CD4-positive, alpha-beta T cell treated with Interleukin-12 subunit alpha and Interleukin-12 subunit beta, for 1 hour (primary cell): ENCODE measurements at regions not wholly inside any gene's neighbourhood (a gene's known extent, or its start where the extent isn't known, plus 50 kb on each side); places are given as distances from the start of the nearest gene placed in this dataset.

Source experiments
- DNase-seq: peaks from one replicate; pipeline ENCODE4 v3.0.0-alpha.2; 2020

GRCh38 chr4:113849771-113850170, 88.2 kb upstream of the CAMK2D start:
- no peak for DNase-seq

- no peak for DNase-seq
Measured at GRCh38 chr4:113847710-113848109, 86.2 kb upstream of the CAMK2D start.

GRCh38 chr4:113846433-113846832, 84.9 kb upstream of the CAMK2D start:
- no peak for DNase-seq

- no peak for DNase-seq
Measured at GRCh38 chr4:113845138-113845537, 83.6 kb upstream of the CAMK2D start.

GRCh38 chr4:113844369-113844768, 82.8 kb upstream of the CAMK2D start:
- no peak for DNase-seq

GRCh38 chr4:113840861-113841260, 79.3 kb upstream of the CAMK2D start:
- no peak for DNase-seq

GRCh38 chr4:113838460-113838859, 76.9 kb upstream of the CAMK2D start:
- DNase-seq: no peak

GRCh38 chr4:113837397-113837796, 75.9 kb upstream of the CAMK2D start:
- no peak for DNase-seq

- no peak for DNase-seq
Measured at GRCh38 chr4:113835005-113835404, 73.5 kb upstream of the CAMK2D start.

GRCh38 chr4:113834298-113834697, 72.8 kb upstream of the CAMK2D start:
- DNase-seq: no peak

- DNase-seq: no peak
Measured at GRCh38 chr4:113832803-113833202, 71.3 kb upstream of the CAMK2D start.

- no peak for DNase-seq
Measured at GRCh38 chr4:113831457-113831856, 69.9 kb upstream of the CAMK2D start.

- DNase-seq: no peak
Measured at GRCh38 chr4:113828702-113829101, 67.2 kb upstream of the CAMK2D start.

GRCh38 chr4:113827285-113827684, 65.7 kb upstream of the CAMK2D start:
- DNase-seq: no peak

- no peak for DNase-seq
Measured at GRCh38 chr4:113826421-113826820, 64.9 kb upstream of the CAMK2D start.

GRCh38 chr4:113825272-113825671, 63.7 kb upstream of the CAMK2D start:
- peak; percentile 13 for DNase-seq

GRCh38 chr4:113824396-113824795, 62.9 kb upstream of the CAMK2D start:
- no peak for DNase-seq

GRCh38 chr4:113823291-113823659, 61.7 kb upstream of the CAMK2D start:
- DNase-seq: no peak

GRCh38 chr4:113822555-113823290, 61.2 kb upstream of the CAMK2D start:
- DNase-seq: no peak

GRCh38 chr4:113821856-113822255, 60.3 kb upstream of the CAMK2D start:
- DNase-seq: no peak

GRCh38 chr4:113820108-113820507, 58.6 kb upstream of the CAMK2D start:
- no peak for DNase-seq

- no peak for DNase-seq
Measured at GRCh38 chr4:113815826-113816225, 54.3 kb upstream of the CAMK2D start.

GRCh38 chr4:113811359-113811758, 49.8 kb upstream of the CAMK2D start:
- no peak for DNase-seq
